ENCODE measurements at regions not wholly inside any gene's neighbourhood (a gene's known extent, or its start where the extent isn't known, plus 50 kb on each side); places are given as distances from the start of the nearest gene placed in this dataset.

DNA sequence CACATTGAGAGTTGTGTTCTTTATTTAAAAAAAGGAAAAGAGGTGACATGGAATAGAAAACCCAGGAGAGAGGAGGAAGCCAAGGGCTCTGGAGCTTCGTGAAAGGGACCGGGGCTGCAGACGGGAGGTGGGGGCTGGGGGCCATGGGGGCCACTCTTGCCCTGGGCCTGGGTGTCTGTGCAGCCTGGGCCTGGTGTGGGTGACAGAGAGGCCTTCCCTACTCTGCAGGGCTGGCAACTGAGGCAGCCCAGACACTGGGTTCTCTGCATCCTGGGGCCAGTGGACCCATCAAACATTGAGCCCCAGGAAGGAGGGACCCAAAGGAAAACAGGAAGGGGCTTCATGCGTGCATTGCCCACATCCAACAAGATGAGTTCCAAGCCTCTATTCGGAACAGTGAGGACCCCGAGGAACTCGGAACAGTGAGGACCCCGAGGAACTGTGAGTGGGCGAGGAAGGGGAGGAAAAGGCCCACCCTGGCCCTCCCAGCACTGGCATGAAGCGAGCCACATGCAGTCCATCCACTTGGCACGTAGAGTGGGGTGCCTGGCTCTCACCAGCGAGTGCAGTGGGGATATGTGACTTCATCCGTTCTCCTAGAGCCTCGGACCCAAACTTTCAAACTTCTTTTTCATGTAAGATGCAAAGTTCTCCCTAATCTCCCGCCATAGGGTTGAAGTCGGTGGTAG, 1121.6 kb downstream of the BRD1 start:
- TF ChIP-seq POLR2A (IDR thresholded peaks at IDR 0.05; ENCODE audit: borderline replicate concordance, extremely low read depth, insufficient read depth, insufficient read length), result no peak
- TF ChIP-seq, protein P1, sequence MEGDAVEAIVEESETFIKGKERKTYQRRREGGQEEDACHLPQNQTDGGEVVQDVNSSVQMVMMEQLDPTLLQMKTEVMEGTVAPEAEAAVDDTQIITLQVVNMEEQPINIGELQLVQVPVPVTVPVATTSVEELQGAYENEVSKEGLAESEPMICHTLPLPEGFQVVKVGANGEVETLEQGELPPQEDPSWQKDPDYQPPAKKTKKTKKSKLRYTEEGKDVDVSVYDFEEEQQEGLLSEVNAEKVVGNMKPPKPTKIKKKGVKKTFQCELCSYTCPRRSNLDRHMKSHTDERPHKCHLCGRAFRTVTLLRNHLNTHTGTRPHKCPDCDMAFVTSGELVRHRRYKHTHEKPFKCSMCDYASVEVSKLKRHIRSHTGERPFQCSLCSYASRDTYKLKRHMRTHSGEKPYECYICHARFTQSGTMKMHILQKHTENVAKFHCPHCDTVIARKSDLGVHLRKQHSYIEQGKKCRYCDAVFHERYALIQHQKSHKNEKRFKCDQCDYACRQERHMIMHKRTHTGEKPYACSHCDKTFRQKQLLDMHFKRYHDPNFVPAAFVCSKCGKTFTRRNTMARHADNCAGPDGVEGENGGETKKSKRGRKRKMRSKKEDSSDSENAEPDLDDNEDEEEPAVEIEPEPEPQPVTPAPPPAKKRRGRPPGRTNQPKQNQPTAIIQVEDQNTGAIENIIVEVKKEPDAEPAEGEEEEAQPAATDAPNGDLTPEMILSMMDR (IDR thresholded peaks at IDR 0.05 in 2 of 3, conservative IDR thresholded peaks at IDR 0.05 in 1 of 3; ENCODE audit: borderline replicate concordance in 1 of 3, insufficient read depth in 1 of 3, low read depth in 2 of 3, low read length in 2 of 3), result no peak
- no peak for TF ChIP-seq EZH2 (IDR thresholded peaks at IDR 0.05)
- TF ChIP-seq ZFX (IDR thresholded peaks at IDR 0.05), result no peak
- TF ChIP-seq EGR1 (IDR thresholded peaks at IDR 0.05; ENCODE audit: low read depth), result no peak
- no peak for TF ChIP-seq POLR2AphosphoS5 (IDR thresholded peaks at IDR 0.05; ENCODE audit: low read depth, low read length)
- TF ChIP-seq, protein P2, sequence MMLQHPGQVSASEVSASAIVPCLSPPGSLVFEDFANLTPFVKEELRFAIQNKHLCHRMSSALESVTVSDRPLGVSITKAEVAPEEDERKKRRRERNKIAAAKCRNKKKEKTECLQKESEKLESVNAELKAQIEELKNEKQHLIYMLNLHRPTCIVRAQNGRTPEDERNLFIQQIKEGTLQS (IDR thresholded peaks at IDR 0.05), result no peak
